OCI-LY7 (cell line): ENCODE measurements at regions not wholly inside any gene's neighbourhood (a gene's known extent, or its start where the extent isn't known, plus 50 kb on each side); places are given as distances from the start of the nearest gene placed in this dataset.

Experiments
- BruUV-seq: library from RNA; stranded (reverse); fragments of 400-500 nt; replicated peaks from 2 replicates; lab custom pipeline; 2021; lab: Mats Ljungman, UMichigan
- CTCF ChIA-PET: fragments of 300-600 bp; sonication (Branson Sonifier 250); formaldehyde crosslinking; loops from one replicate; lab custom pipeline; 2022; ENCODE audit warnings: antibody characterized with exemption; ENCODE audit not compliant: unreplicated experiment; lab: Charles Lee
- POLR2A ChIA-PET: fragments of 300-600 bp; sonication (Branson Sonifier 250); formaldehyde crosslinking; loops from one replicate; lab custom pipeline; 2022; ENCODE audit warnings: antibody characterized with exemption; lab: Charles Lee
- DNase-seq: peaks from one replicate; pipeline ENCODE4 v3.0.0-alpha.2; 2015; ENCODE audit warnings: low spot score
- H2AFZ ChIP-seq: fragments of 200-600 bp; sonication (generic), shearing (Covaris generic); 2 replicates; pipeline ENCODE4 v1.6.1; 2014; ENCODE audit warnings: mild to moderate bottlenecking, antibody characterized with exemption, low read length, moderate library complexity
- H3K27ac ChIP-seq: fragments of 200-600 bp; sonication (generic); 2 replicates; pipeline ENCODE4 v1.5.1; 2014; ENCODE audit warnings: mixed run types, low read depth, mild to moderate bottlenecking, moderate library complexity, low read length, inconsistent platforms; ENCODE audit not compliant: poor library complexity, severe bottlenecking
- H3K36me3 ChIP-seq: fragments of 200-600 bp; sonication (generic); 2 replicates; pipeline ENCODE4 v1.6.1; 2014; ENCODE audit warnings: mild to moderate bottlenecking, antibody characterized with exemption, low read length, moderate library complexity, mixed read lengths; ENCODE audit not compliant: insufficient read depth
- H3K4me1 ChIP-seq: fragments of 200-600 bp; sonication (generic); 2 replicates; pipeline ENCODE4 v1.5.1; 2014; ENCODE audit warnings: mild to moderate bottlenecking, low read length; ENCODE audit not compliant: insufficient read depth, poor library complexity, severe bottlenecking
- H3K4me2 ChIP-seq: fragments of 200-600 bp; sonication (generic); 2 replicates; pipeline ENCODE4 v1.6.1; 2014; ENCODE audit warnings: mild to moderate bottlenecking, low read length
- H3K4me3 ChIP-seq: fragments of 200-600 bp; sonication (generic); 2 replicates; pipeline ENCODE4 v1.5.1; 2014; ENCODE audit warnings: mild to moderate bottlenecking, low read depth, low read length; ENCODE audit not compliant: poor library complexity, severe bottlenecking
- H3K79me2 ChIP-seq: fragments of 200-600 bp; sonication (generic); 2 replicates; pipeline ENCODE4 v1.6.1; 2016; ENCODE audit warnings: low read depth, mild to moderate bottlenecking, low read length, moderate library complexity, mixed read lengths; ENCODE audit not compliant: insufficient read depth
- H3K9me2 ChIP-seq: fragments of 200-600 bp; sonication (generic); 2 replicates; pipeline ENCODE4 v1.6.1; 2016; ENCODE audit warnings: mild to moderate bottlenecking, low read length, mixed read lengths; ENCODE audit not compliant: insufficient read depth
- H3K9me3 ChIP-seq: fragments of 200-600 bp; sonication (generic); 2 replicates; pipeline ENCODE4 v1.6.1; 2014; ENCODE audit warnings: mild to moderate bottlenecking, mixed run types, low read length, mixed read lengths
- H4K20me1 ChIP-seq: fragments of 200-600 bp; sonication (generic); 2 replicates; pipeline ENCODE4 v1.6.1; 2014; ENCODE audit warnings: mild to moderate bottlenecking, antibody characterized with exemption, low read length, moderate library complexity, mixed read lengths; ENCODE audit not compliant: insufficient read depth
- CTCF ChIP-seq: fragments of 200-600 bp; sonication (generic); conservative IDR thresholded peaks from 2 replicates; pipeline ENCODE4 v1.5.1; 2014; ENCODE audit warnings: mild to moderate bottlenecking, antibody characterized with exemption, low read length, moderate library complexity, mixed read lengths
- EZH2phosphoT487 ChIP-seq: fragments of 200-600 bp; sonication (generic); IDR thresholded peaks from 2 replicates; pipeline ENCODE4 v1.6.1; 2018; ENCODE audit warnings: low read depth, borderline replicate concordance, mild to moderate bottlenecking, mixed run types, antibody characterized with exemption, low read length, moderate library complexity, mixed read lengths
- intact Hi-C: fragments of 100-400 bp; cut with micrococcal nuclease; formaldehyde crosslinking; loops from one replicate; pipeline ENCODE4 v1.10.0; 2022; ENCODE audit not compliant: unreplicated experiment

GRCh38 chr2:239603411-239604356 is 202.9 kb upstream of the HDAC4 start:
- Histone ChIP-seq H3K27ac (no peak overlapping the region), H3K9me3 (no peaks in the 10 kb centered on the region), H2AFZ (no peak overlapping the region), H4K20me1 (no peaks in the 10 kb centered on the region), H3K4me3 (no peak overlapping the region), H3K9me2 (no peaks in the 10 kb centered on the region), H3K4me2 (no peak overlapping the region), H3K36me3 (no peaks in the 10 kb centered on the region), H3K4me1 (no peaks in the 10 kb centered on the region), H3K79me2 (no peaks in the 10 kb centered on the region)
- ChIA-PET CTCF (no interaction called here), POLR2A (no interaction called here)
- TF ChIP-seq EZH2phosphoT487 (no peak), CTCF (no peak)
- intact Hi-C loops: no loop called here
- no peak for DNase-seq
- no TSS peak for BruUV-seq

GRCh38 chr2:239602290-239603282 is 201.8 kb upstream of the HDAC4 start:
- CTCF ChIA-PET: no interaction called here
- no peak for DNase-seq

More at GRCh38 chr2:239602290-239603282, 201.8 kb upstream of the HDAC4 start:
- no peaks in the 10 kb centered on the region for H3K9me3 ChIP-seq
- no peaks in the 10 kb centered on the region for H3K36me3 ChIP-seq
- POLR2A ChIA-PET: no interaction called here
- H3K4me1 ChIP-seq: no peaks in the 10 kb centered on the region
- intact Hi-C loops: no loop called here
- no peak overlapping the region for H3K4me2 ChIP-seq
- no peak overlapping the region for H2AFZ ChIP-seq
- no peak overlapping the region for H3K27ac ChIP-seq
- no peaks in the 10 kb centered on the region for H4K20me1 ChIP-seq
- H3K9me2 ChIP-seq: no peaks in the 10 kb centered on the region
- TF ChIP-seq EZH2phosphoT487: no peak
- no peak for TF ChIP-seq CTCF
- no peak overlapping the region for H3K4me3 ChIP-seq
- no TSS peak for BruUV-seq
- no peaks in the 10 kb centered on the region for H3K79me2 ChIP-seq
